Kidney glomerular epithelial cell (primary cell): ENCODE measurements at regions not wholly inside any gene's neighbourhood (a gene's known extent, or its start where the extent isn't known, plus 50 kb on each side); places are given as distances from the start of the nearest gene placed in this dataset.
A peak's percentile ranks its signal among the peaks of the same experiment; 100 is the strongest.

ENCODE experiments used
- DNase-seq: peaks from one replicate; lab custom pipeline; 2025; lab: John Stamatoyannopoulos, UW

GRCh38 chr6:125658136-125658535, 91.3 kb upstream of the HEY2 start:
- no peak for DNase-seq

- peak; percentile 6 for DNase-seq
These were observed 90.5 kb upstream of the HEY2 start for GRCh38 chr6:125658759-125659431.

- no peak for DNase-seq
These were observed 89.5 kb upstream of the HEY2 start for GRCh38 chr6:125659887-125660286.

- no peak for DNase-seq
These were observed 87.1 kb upstream of the HEY2 start for GRCh38 chr6:125662296-125662695.

- DNase-seq, result no peak
These were observed 84.1 kb upstream of the HEY2 start for GRCh38 chr6:125665295-125665814.

GRCh38 chr6:125667326-125667725, 82.1 kb upstream of the HEY2 start:
- no peak for DNase-seq

- DNase-seq, result no peak
These were observed 81.4 kb upstream of the HEY2 start for GRCh38 chr6:125668071-125668470.

- DNase-seq, result no peak
These were observed 78.9 kb upstream of the HEY2 start for GRCh38 chr6:125670568-125670967.

GRCh38 chr6:125671323-125671722, 78.1 kb upstream of the HEY2 start:
- no peak for DNase-seq

- no peak for DNase-seq
These were observed 75.2 kb upstream of the HEY2 start for GRCh38 chr6:125674230-125674629.

GRCh38 chr6:125678601-125679000, 70.8 kb upstream of the HEY2 start:
- DNase-seq, result no peak

- no peak for DNase-seq
These were observed 70.3 kb upstream of the HEY2 start for GRCh38 chr6:125679128-125679527.

GRCh38 chr6:125679651-125680050, 69.8 kb upstream of the HEY2 start:
- DNase-seq, result no peak

- DNase-seq, result no peak
These were observed 66.5 kb upstream of the HEY2 start for GRCh38 chr6:125682939-125683338.

- DNase-seq, result no peak
These were observed 61.3 kb upstream of the HEY2 start for GRCh38 chr6:125688138-125688537.

- no peak for DNase-seq
These were observed 56.0 kb upstream of the HEY2 start for GRCh38 chr6:125693480-125693879.

- DNase-seq, result no peak
These were observed 49.8 kb upstream of the HEY2 start for GRCh38 chr6:125699591-125699990.
